Esophagus muscularis mucosa (tissue), 4 donors: ENCODE measurements at regions not wholly inside any gene's neighbourhood (a gene's known extent, or its start where the extent isn't known, plus 50 kb on each side); places are given as distances from the start of the nearest gene placed in this dataset.

ENCODE experiments used
- CTCF ChIP-seq, 3 experiments: fragments of 200-600 bp in 2 of 3; fragments of 450-650 bp in 1 of 3; sonication (generic) in 2 of 3; IDR thresholded peaks; one replicate each; pipeline ENCODE4 v1.5.1; 2017 to 2019; ENCODE audit warnings: antibody characterized with exemption in 3 of 3, mild to moderate bottlenecking in 2 of 3, moderate library complexity in 1 of 3
- EP300 ChIP-seq: sonication (generic); formaldehyde crosslinking; IDR thresholded peaks from one replicate; pipeline ENCODE4 v1.6.1; 2017; ENCODE audit warnings: antibody characterized with exemption
- POLR2A ChIP-seq: fragments of 450-650 bp; IDR thresholded peaks from one replicate; pipeline ENCODE4 v1.6.1; 2017; ENCODE audit warnings: antibody characterized with exemption, moderate library complexity, mild to moderate bottlenecking, low read depth
- POLR2AphosphoS5 ChIP-seq, 2 donors: sonication (generic); formaldehyde crosslinking; IDR thresholded peaks; one replicate each; pipeline ENCODE4 v1.6.1; 2017; ENCODE audit warnings: antibody characterized with exemption in 2 of 2

DNA sequence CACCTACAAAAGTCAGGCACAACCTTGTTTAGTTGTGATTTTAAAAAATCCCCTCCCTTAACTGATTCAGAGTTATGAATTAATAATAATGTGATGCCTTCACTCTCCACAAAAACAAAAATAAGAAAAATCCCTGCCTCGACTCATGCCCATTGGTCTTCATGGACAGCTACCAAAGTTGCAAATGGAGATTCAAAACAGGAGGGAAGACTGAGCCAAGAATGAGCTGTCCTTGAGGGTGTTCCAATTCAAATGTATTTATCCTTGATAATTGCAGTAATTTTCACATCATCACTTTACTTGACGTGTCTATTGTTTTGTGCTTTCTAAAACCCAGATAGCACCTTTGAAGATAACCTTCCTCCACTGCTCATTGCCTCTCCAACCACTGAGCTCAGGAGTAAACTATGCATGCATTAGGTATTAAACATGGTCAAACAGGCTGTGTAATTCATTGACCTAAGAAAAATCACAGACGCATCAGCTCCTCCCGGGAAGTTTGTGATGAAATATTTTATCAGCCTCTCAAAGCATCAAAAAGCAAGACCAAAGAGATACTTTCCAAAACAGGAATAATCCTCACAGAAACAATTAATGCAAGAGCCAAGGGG is 712.7 kb upstream of the IGFBP3 start:
- TF ChIP-seq CTCF (IDR thresholded peaks at IDR 0.05) (no peak), POLR2A (no peak), POLR2AphosphoS5 (IDR thresholded peaks at IDR 0.05) (no peak), EP300 (no peak)
